ENCODE measurements at regions not wholly inside any gene's neighbourhood (a gene's known extent, or its start where the extent isn't known, plus 50 kb on each side); places are given as distances from the start of the nearest gene placed in this dataset.
"Not testable (repeated sequence)": the region's sequence is repeated elsewhere in the genome, so short reads cannot be mapped to it uniquely, and the experiment has no call there.

DNA sequence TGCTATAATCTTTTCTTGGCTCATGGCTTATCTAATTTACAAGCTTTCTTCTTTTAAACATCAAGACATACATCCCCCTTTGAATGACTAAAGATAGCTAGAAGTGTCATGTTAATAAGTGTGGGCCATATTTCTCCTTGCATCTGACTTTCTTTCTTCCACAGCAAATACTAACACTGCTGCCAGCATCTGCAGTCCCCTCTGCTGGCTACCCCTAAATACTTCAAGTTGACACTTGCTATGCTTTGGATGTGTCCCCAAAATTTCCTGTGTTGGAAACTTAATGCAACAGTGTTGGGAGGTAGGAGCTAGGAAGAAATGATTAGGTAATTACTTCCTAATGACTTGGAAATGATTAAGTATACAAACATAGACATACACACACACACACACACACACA is 459.0 kb upstream of the ST8SIA4 start:
- H3K9ac ChIP-seq (ENCODE audit: low read depth, low read length), result no peak overlapping the region
- H3K4me1 ChIP-seq (ENCODE audit: insufficient read depth, low read length), result peaks cover 3% of the 10 kb centered on the region; the same call in 1 of the 2 replicates

GRCh38 chr5:101346906-101347305 is 443.8 kb upstream of the ST8SIA4 start:
- Histone ChIP-seq H3K27ac (ENCODE audit: low read depth, low read length) (no peak overlapping the region), H3K4me1 (ENCODE audit: insufficient read depth, low read length) (no peaks in the 10 kb centered on the region), H3K4me3 (ENCODE audit: low read length) (no peak overlapping the region), H3K9me3 (ENCODE audit: insufficient read depth, low read depth, low read length) (no peaks in the 10 kb centered on the region), H3K36me3 (ENCODE audit: insufficient read depth, low read length) (no peaks in the 10 kb centered on the region), H3K9ac (ENCODE audit: low read depth, low read length) (no peak overlapping the region), H3K27me3 (ENCODE audit: insufficient read depth, low read length) (no peaks in the 10 kb centered on the region)
- WGBS, result 96% methylated on average over 4 of the region's 4 CpGs

More for the DNA sequence above, 459.0 kb upstream of the ST8SIA4 start:
- Histone ChIP-seq H3K9me3 (ENCODE audit: insufficient read depth, low read depth, low read length) (no peaks in the 10 kb centered on the region), H3K27me3 (ENCODE audit: insufficient read depth, low read length) (no peaks in the 10 kb centered on the region), H3K27ac (ENCODE audit: low read depth, low read length) (no peak overlapping the region), H3K36me3 (ENCODE audit: insufficient read depth, low read length) (no peaks in the 10 kb centered on the region), H3K4me3 (ENCODE audit: low read length) (no peak overlapping the region)

- H3K9ac ChIP-seq (ENCODE audit: low read depth, low read length), result no peak overlapping the region
- H3K4me3 ChIP-seq (ENCODE audit: low read length), result no peak overlapping the region
- no peak overlapping the region for H3K27ac ChIP-seq (ENCODE audit: low read depth, low read length)
- H3K4me1 ChIP-seq (ENCODE audit: insufficient read depth, low read length), result no peaks in the 10 kb centered on the region
- no peaks in the 10 kb centered on the region for H3K27me3 ChIP-seq (ENCODE audit: insufficient read depth, low read length)
- no peaks in the 10 kb centered on the region for H3K9me3 ChIP-seq (ENCODE audit: insufficient read depth, low read depth, low read length)
- no peaks in the 10 kb centered on the region for H3K36me3 ChIP-seq (ENCODE audit: insufficient read depth, low read length)
- WGBS, result 96% methylated on average over 8 of the region's 8 CpGs
These were observed 443.4 kb upstream of the ST8SIA4 start for GRCh38 chr5:101346447-101346846.

DNA sequence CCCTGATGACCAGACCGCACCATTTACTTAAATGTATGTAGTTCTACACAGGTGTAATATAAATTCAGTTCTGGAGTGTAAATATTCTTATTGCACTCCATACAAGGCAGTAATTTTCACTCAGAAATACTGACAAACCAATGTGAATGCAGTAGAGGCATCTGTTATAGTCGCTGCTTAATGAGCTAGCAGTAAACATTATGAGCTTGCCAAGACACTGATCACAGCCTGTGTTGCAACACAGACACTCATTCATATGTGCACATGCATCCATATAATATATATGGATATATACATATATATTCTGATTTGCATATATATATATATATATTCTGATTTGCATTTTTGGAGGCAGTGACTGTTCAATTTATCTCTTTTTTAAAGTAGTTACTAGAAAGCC is 435.1 kb upstream of the ST8SIA4 start:
- Histone ChIP-seq H3K27ac (ENCODE audit: low read depth, low read length) (no peak overlapping the region), H3K9ac (ENCODE audit: low read depth, low read length) (no peak overlapping the region), H3K4me1 (ENCODE audit: insufficient read depth, low read length) (no peaks in the 10 kb centered on the region), H3K36me3 (ENCODE audit: insufficient read depth, low read length) (no peaks in the 10 kb centered on the region), H3K9me3 (ENCODE audit: insufficient read depth, low read depth, low read length) (no peaks in the 10 kb centered on the region), H3K27me3 (ENCODE audit: insufficient read depth, low read length) (no peaks in the 10 kb centered on the region), H3K4me3 (ENCODE audit: low read length) (no peak overlapping the region)
- 100% methylated on average over 2 of the region's 2 CpGs for WGBS

- no peak overlapping the region for H3K4me3 ChIP-seq (ENCODE audit: low read length)
- H3K9me3 ChIP-seq (ENCODE audit: insufficient read depth, low read depth, low read length), result peaks cover 3% of the 10 kb centered on the region; the same call in 1 of the 2 replicates
- no peaks in the 10 kb centered on the region for H3K27me3 ChIP-seq (ENCODE audit: insufficient read depth, low read length)
- 100% methylated on average over 1 of the region's 1 CpG for WGBS
- no peaks in the 10 kb centered on the region for H3K36me3 ChIP-seq (ENCODE audit: insufficient read depth, low read length)
- no peaks in the 10 kb centered on the region for H3K4me1 ChIP-seq (ENCODE audit: insufficient read depth, low read length)
- no peak overlapping the region for H3K27ac ChIP-seq (ENCODE audit: low read depth, low read length)
- no peak overlapping the region for H3K9ac ChIP-seq (ENCODE audit: low read depth, low read length)
These were observed 424.7 kb upstream of the ST8SIA4 start for GRCh38 chr5:101327816-101328215.

- no peak overlapping the region for H3K9ac ChIP-seq (ENCODE audit: low read depth, low read length)
- no peak overlapping the region for H3K27ac ChIP-seq (ENCODE audit: low read depth, low read length)
- H3K36me3 ChIP-seq (ENCODE audit: insufficient read depth, low read length), result no peaks in the 10 kb centered on the region
- H3K4me3 ChIP-seq (ENCODE audit: low read length), result no peak overlapping the region
- H3K4me1 ChIP-seq (ENCODE audit: insufficient read depth, low read length), result no peaks in the 10 kb centered on the region
- peaks cover 3% of the 10 kb centered on the region; the same call in 1 of the 2 replicates for H3K9me3 ChIP-seq (ENCODE audit: insufficient read depth, low read depth, low read length)
- H3K27me3 ChIP-seq (ENCODE audit: insufficient read depth, low read length), result no peaks in the 10 kb centered on the region
These were observed 423.7 kb upstream of the ST8SIA4 start for GRCh38 chr5:101326766-101327165.

- not testable (repeated sequence) for H3K27me3 ChIP-seq (ENCODE audit: insufficient read depth, low read length); H3K9me3 ChIP-seq (ENCODE audit: insufficient read depth, low read depth, low read length); H3K27ac ChIP-seq (ENCODE audit: low read depth, low read length); H3K4me3 ChIP-seq (ENCODE audit: low read length); H3K9ac ChIP-seq (ENCODE audit: low read depth, low read length); H3K36me3 ChIP-seq (ENCODE audit: insufficient read depth, low read length); H3K4me1 ChIP-seq (ENCODE audit: insufficient read depth, low read length)
- 83% methylated on average over 7 of the region's 7 CpGs for WGBS
These were observed 413.3 kb upstream of the ST8SIA4 start for GRCh38 chr5:101316401-101316800.

- no peaks in the 10 kb centered on the region for H3K27me3 ChIP-seq (ENCODE audit: insufficient read depth, low read length)
- H3K36me3 ChIP-seq (ENCODE audit: insufficient read depth, low read length), result no peaks in the 10 kb centered on the region
- 88% methylated on average over 5 of the region's 5 CpGs for WGBS
- H3K4me1 ChIP-seq (ENCODE audit: insufficient read depth, low read length), result 0 out of 2 replicates have a peak, but pooled peaks cover 3% of the 10 kb centered on the region
- no peak overlapping the region for H3K4me3 ChIP-seq (ENCODE audit: low read length)
- no peak overlapping the region for H3K9ac ChIP-seq (ENCODE audit: low read depth, low read length)
- H3K27ac ChIP-seq (ENCODE audit: low read depth, low read length), result no peak overlapping the region
- H3K9me3 ChIP-seq (ENCODE audit: insufficient read depth, low read depth, low read length), result no peaks in the 10 kb centered on the region
These were observed 403.5 kb upstream of the ST8SIA4 start for GRCh38 chr5:101306391-101307137.

GRCh38 chr5:101296477-101296876 is 393.4 kb upstream of the ST8SIA4 start:
- Histone ChIP-seq H3K4me3 (ENCODE audit: low read length) (no peak overlapping the region), H3K4me1 (ENCODE audit: insufficient read depth, low read length) (no peaks in the 10 kb centered on the region), H3K9ac (ENCODE audit: low read depth, low read length) (no peak overlapping the region), H3K27ac (ENCODE audit: low read depth, low read length) (no peak overlapping the region), H3K36me3 (ENCODE audit: insufficient read depth, low read length) (no peaks in the 10 kb centered on the region), H3K9me3 (ENCODE audit: insufficient read depth, low read depth, low read length) (no peaks in the 10 kb centered on the region), H3K27me3 (ENCODE audit: insufficient read depth, low read length) (no peaks in the 10 kb centered on the region)

DNA sequence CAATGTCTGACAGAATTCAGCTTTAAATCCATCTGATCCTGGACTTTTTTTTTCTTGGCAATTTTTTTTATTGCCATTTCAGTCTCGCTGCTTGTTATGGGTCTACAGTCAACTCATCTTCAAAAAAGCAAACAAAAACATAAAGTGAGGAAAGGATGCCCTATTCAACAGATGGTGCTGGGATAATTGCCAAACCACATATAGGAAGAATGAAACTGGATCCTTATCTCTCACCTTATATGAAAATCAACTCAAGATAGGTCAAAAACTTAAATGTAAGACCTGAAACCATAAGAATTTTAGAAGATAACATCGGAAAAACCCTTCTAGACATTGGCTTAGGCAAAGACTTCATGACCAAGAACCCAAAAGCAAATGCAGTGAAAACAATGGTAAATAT is 389.1 kb upstream of the ST8SIA4 start:
- no peaks in the 10 kb centered on the region for H3K4me1 ChIP-seq (ENCODE audit: insufficient read depth, low read length)
- 100% methylated on average over 2 of the region's 2 CpGs for WGBS

GRCh38 chr5:101290761-101291160 is 387.7 kb upstream of the ST8SIA4 start:
- H3K4me1 ChIP-seq (ENCODE audit: insufficient read depth, low read length); H3K4me3 ChIP-seq (ENCODE audit: low read length); H3K9me3 ChIP-seq (ENCODE audit: insufficient read depth, low read depth, low read length); H3K9ac ChIP-seq (ENCODE audit: low read depth, low read length); H3K36me3 ChIP-seq (ENCODE audit: insufficient read depth, low read length); H3K27ac ChIP-seq (ENCODE audit: low read depth, low read length); H3K27me3 ChIP-seq (ENCODE audit: insufficient read depth, low read length): not testable (repeated sequence)
- 95% methylated on average over 1 of the region's 1 CpG for whole genome bisulfite sequencing

More for the DNA sequence above, 389.1 kb upstream of the ST8SIA4 start:
- H3K27me3 ChIP-seq (ENCODE audit: insufficient read depth, low read length), result no peaks in the 10 kb centered on the region
- H3K36me3 ChIP-seq (ENCODE audit: insufficient read depth, low read length), result no peaks in the 10 kb centered on the region
- H3K9me3 ChIP-seq (ENCODE audit: insufficient read depth, low read depth, low read length), result no peaks in the 10 kb centered on the region
- H3K4me3 ChIP-seq (ENCODE audit: low read length), result no peak overlapping the region
- H3K27ac ChIP-seq (ENCODE audit: low read depth, low read length), result no peak overlapping the region
- no peak overlapping the region for H3K9ac ChIP-seq (ENCODE audit: low read depth, low read length)

DNA sequence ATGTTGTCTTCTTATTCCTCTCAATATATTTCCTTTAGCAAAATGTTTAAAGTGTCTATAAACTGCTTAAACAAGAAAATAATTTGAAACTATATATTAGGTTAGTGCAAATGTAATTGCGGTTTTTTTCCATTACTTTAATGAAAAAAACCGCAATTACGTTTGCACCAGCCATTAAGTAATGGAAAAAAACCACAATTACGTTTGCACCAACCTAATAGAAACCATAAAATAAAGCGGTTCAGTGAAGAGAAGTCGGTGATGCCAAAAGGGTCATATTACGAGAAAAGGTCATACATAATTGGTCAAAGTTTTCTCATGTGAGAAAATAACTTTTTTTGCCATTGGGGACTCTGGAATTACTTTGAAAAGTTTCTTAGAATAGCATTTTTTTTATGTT is 385.6 kb upstream of the ST8SIA4 start:
- Histone ChIP-seq H3K4me1 (ENCODE audit: insufficient read depth, low read length) (no peaks in the 10 kb centered on the region), H3K36me3 (ENCODE audit: insufficient read depth, low read length) (no peaks in the 10 kb centered on the region), H3K27me3 (ENCODE audit: insufficient read depth, low read length) (no peaks in the 10 kb centered on the region), H3K9ac (ENCODE audit: low read depth, low read length) (no peak overlapping the region), H3K4me3 (ENCODE audit: low read length) (no peak overlapping the region), H3K9me3 (ENCODE audit: insufficient read depth, low read depth, low read length) (no peaks in the 10 kb centered on the region), H3K27ac (ENCODE audit: low read depth, low read length) (no peak overlapping the region)
- 96% methylated on average over 6 of the region's 7 CpGs for WGBS
